ENCODE measurements at regions not wholly inside any gene's neighbourhood (a gene's known extent, or its start where the extent isn't known, plus 50 kb on each side); places are given as distances from the start of the nearest gene placed in this dataset.
"Not testable (repeated sequence)": the region's sequence is repeated elsewhere in the genome, so short reads cannot be mapped to it uniquely, and the experiment has no call there.

DNA sequence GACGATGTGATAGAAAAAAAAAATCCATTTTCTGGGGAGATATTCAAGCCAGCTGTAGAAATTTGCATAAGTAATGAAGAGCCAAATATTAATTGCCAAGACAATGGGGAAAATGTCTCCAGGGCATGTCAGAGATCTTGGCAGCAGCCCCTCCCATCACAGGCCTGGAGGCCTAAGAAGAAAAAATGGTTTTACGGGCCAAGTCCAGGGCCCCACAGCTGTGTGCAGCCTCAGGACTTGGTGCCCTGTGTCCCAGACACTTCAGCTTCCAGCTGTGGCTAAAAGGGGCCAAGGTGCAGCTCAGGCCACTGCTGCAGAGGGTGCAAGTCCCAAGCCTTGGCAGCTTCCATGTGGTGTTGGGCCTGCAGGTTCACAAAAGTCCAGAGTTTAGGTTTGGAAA, 83.4 kb downstream of the TBX3 start:
- not testable (repeated sequence) for TF ChIP-seq ZFP36 (IDR thresholded peaks at IDR 0.05; ENCODE audit: low read depth, low read length, partially characterized antibody); NFRKB (IDR thresholded peaks at IDR 0.05; ENCODE audit: low read depth); MXI1 (IDR thresholded peaks at IDR 0.05; ENCODE audit: low read depth, low read length); JUN (IDR thresholded peaks at IDR 0.05; ENCODE audit: borderline replicate concordance, low read depth, low read length); JUN (CRISPR knock-in tag; IDR thresholded peaks at IDR 0.05; ENCODE audit: borderline replicate concordance); EZH2 (IDR thresholded peaks at IDR 0.05; ENCODE audit: borderline replicate concordance, low read depth, low read length); FOXA1 (IDR thresholded peaks at IDR 0.05; ENCODE audit: borderline replicate concordance); SPI1 (IDR thresholded peaks at IDR 0.05; ENCODE audit: borderline replicate concordance, low read depth, low read length); KAT7 (CRISPR knock-in tag; IDR thresholded peaks at IDR 0.05; ENCODE audit: borderline replicate concordance); RCOR1 (IDR thresholded peaks at IDR 0.05; ENCODE audit: borderline replicate concordance in 1 of 2, low read depth in 2 of 2, low read length in 2 of 2); ZNF140 (CRISPR knock-in tag; IDR thresholded peaks at IDR 0.05)
- TF ChIP-seq, protein P1, sequence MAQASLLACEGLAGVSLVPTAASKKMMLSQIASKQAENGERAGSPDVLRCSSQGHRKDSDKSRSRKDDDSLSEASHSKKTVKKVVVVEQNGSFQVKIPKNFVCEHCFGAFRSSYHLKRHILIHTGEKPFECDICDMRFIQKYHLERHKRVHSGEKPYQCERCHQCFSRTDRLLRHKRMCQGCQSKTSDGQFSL (CRISPR knock-in tag; IDR thresholded peaks at IDR 0.05): not testable (repeated sequence)
- TF ChIP-seq, protein P1 (tag; IDR thresholded peaks at IDR 0.05): not testable (repeated sequence)
- TF ChIP-seq, protein P2, sequence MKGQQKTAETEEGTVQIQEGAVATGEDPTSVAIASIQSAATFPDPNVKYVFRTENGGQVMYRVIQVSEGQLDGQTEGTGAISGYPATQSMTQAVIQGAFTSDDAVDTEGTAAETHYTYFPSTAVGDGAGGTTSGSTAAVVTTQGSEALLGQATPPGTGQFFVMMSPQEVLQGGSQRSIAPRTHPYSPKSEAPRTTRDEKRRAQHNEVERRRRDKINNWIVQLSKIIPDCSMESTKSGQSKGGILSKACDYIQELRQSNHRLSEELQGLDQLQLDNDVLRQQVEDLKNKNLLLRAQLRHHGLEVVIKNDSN (CRISPR knock-in tag; IDR thresholded peaks at IDR 0.05): not testable (repeated sequence)
- TF ChIP-seq, protein P3, sequence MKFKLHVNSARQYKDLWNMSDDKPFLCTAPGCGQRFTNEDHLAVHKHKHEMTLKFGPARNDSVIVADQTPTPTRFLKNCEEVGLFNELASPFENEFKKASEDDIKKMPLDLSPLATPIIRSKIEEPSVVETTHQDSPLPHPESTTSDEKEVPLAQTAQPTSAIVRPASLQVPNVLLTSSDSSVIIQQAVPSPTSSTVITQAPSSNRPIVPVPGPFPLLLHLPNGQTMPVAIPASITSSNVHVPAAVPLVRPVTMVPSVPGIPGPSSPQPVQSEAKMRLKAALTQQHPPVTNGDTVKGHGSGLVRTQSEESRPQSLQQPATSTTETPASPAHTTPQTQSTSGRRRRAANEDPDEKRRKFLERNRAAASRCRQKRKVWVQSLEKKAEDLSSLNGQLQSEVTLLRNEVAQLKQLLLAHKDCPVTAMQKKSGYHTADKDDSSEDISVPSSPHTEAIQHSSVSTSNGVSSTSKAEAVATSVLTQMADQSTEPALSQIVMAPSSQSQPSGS (CRISPR knock-in tag; IDR thresholded peaks at IDR 0.05): not testable (repeated sequence)

Data from K562 (cell line).